NCI-H1417 (cell line): ENCODE measurements at regions not wholly inside any gene's neighbourhood (a gene's known extent, or its start where the extent isn't known, plus 50 kb on each side); places are given as distances from the start of the nearest gene placed in this dataset.

Source experiments
- DNase-seq, 3 experiments: peaks; one replicate each; lab custom pipeline; 2025; lab: John Stamatoyannopoulos, UW

DNA sequence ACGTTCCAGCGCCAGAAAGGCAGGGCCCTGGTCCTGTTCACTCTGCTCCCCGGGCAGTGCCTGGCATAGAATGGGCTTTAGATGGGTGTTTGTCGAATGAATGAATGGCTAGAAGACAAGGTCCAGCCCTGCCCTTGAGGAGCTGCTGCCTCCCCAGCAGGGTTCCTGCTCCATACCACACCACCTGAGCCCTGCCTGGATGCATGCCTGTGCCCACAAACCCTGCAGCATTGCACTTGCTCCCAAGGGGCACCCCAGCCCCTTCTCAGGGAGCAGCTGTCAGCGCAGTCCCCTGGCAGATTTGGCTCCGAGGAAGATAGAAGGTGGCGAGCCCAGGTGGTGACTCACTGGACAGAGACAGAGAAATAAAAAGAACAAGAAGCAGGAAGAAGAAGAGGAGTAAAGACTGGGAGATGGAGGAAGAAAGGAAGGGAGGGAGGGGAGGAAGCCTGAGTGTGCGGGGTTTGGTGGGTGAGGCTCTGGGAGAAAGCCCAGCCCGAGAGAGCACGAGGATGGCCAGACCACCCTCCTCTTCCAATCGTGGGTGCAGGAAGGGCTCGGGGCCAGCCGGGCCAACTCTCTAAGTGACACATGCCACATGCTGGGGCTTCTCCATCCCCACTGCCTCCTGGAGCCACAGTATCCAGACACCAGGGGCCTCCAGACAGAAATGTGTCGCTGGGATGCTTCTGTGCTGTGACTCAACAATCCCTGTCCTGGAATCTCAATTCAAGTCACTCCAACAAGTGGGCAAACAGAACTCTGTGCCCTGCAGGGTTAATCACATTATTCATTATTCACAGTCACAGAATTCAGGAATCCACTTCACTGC, 1474.3 kb downstream of the BRD1 start:
- no peak for DNase-seq

DNA sequence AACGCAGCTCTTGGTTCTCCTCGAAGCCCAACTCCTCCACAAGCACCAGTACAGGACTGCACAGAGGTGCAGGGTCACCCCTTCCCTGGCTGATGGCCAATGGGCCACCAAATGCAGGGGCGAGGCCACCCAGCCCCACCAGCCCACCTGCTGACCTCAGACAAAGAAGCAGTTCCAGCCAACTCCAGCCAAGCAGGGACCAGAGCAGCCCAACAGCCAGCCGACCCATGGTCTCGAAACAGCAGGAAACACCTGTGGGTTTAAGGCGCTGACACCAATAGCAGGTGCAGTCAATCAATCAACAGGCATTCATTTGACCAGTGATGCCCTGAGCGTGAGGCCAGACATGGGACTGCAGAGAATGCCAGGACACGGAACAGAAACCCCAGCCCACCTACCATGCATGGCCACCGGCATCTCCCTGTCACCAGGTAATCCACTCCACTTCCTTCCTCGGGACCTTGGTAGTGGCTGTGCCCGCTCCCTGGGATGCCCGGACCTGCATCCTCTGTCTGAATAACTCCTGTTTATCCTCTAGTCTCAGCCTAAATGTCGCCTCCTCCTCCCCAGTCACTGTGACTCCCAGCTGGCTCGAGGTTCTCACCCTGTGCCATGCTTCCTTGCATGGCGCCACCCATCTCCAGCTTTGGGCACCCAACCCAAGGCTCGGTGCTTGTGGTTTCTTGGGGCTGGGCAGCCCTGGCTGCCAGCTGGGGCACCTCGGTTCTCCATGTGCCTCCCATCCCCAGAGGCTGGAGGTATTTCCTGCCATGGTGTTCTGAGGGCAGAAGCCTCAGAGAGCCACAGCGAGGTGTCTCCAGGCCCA, 1475.4 kb downstream of the BRD1 start:
- no peak for DNase-seq

DNA sequence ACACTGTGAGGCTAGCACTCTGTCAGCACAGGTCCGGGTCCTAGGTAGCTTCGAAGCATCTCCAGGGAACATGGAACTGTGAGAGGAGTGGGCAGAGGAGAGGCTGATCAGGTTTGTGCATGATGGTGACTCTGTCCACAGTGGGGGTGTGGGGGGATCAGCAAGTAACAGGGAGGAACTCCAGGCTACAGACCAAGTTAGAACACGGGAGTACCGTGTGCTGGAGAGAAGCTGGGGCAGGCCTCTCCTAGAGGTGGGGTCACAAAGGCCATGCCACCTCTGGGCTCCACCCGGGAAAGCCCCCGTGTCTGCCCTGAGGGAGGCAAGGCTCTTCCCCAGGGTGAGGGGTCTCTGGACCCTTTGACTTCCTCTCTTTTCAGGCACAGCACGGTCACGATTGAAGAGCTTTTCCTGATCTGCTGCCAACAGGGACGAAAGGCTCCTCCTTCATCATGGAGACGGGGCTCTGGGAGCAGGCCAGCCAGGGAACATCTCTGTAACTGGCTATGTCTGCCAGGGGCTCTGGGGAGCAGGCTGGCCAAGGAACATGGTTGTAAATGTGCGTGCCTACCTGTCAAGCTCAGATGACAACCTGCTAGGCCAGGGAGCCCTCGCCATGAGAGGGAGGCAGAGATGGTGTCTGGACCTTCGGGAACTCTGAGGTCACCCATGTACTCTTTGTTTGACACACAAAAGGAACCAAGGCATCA, 1476.1 kb downstream of the BRD1 start:
- no peak for DNase-seq

DNA sequence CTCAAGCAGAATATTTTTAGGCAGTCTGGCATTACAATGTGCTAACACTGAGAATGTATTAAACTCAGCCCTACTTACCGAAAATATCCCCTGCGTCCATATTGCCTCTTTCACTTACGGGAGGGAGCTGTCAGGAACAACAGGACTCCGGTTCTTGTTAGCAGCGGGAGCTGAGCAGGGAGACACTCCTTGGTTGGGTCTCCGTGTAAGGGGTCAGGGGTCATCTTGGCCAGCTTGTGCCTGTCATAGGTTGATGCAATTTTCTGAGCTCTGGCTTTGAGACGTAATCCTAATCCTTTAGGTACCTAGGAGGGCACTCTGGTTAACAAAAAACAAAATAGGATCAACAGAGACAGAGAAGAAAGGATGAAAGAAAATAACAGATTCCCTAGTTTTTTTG, 1477.2 kb downstream of the BRD1 start:
- no peak for DNase-seq

GRCh38 chr22:48348855-48349254, 1478.8 kb downstream of the BRD1 start:
- DNase-seq = no peak

- no peak for DNase-seq
Measured at GRCh38 chr22:48347311-48347710, 1480.4 kb downstream of the BRD1 start.

GRCh38 chr22:48346911-48347310, 1480.8 kb downstream of the BRD1 start:
- no peak for DNase-seq

DNA sequence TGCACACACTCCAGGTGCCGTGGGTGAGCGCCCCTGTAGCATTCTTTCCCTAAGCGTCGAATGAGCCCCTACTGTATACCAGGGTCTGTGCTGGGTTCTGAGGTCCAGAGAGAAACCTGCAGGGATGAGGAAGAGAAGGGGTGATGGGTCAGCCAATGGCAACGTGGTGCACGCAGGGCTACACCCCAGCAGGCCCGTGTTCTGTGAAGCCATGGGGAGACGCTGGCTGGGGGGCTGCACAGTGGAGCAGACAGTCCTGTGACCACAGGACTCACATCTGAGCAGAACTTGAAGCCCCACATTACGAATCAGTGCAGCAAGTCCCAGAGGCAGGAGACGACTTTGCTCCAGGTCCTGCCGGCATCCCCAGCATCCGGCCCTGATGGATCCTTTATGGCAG, 1481.4 kb downstream of the BRD1 start:
- DNase-seq = no peak

- DNase-seq = no peak
Measured at GRCh38 chr22:48345631-48346030, 1482.0 kb downstream of the BRD1 start.

GRCh38 chr22:48343461-48343860, 1484.2 kb downstream of the BRD1 start:
- DNase-seq = no peak

GRCh38 chr22:48342732-48343131, 1484.9 kb downstream of the BRD1 start:
- no peak for DNase-seq

- no peak for DNase-seq
Measured at GRCh38 chr22:48342016-48342415, 1485.7 kb downstream of the BRD1 start.

DNA sequence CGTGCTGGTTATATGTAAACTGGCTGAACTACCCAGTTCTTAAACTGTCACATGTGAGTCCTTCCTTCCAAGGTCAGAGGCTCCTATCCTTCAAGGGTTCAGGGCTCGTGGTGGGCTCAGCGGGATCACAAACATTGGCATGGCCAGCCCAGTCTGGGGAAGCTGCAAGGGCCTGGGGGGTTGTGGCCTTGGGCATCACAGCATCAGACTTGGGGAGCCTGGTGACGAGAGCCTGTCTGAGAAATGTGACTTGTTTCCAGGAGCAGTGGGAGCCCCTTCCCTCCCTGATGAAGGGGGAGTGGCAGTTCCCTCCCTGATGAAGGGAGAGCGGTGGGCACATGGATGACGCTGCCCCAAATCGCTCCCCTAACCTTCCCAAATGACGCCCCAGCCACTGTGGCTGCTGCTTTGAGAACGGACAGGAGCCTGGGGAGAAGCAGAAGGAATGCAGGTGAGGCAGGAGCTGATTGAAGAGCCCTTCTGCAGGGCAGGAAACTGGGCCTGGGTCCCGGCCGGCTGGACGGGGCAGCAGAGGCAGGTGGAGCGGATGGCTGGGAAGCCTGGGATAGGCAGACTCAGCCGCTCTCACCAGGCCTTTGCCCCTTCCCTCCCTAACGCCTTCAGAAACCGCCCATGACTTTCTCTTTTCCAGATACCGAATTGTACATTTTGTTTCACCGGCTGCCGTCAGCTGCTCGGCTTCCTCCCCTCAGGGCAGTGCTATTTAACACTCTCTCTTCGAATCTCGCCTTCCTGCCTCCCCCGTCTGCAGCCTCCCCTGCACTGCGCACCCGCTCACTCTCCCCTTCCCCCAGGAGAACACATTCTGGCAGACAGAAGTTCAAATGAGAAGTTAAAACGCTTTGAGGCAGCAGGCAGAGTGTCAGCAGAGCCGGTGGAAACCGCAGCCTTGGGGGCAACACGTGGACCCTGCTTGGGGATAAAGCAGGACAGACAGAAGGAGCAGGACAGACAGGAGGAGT, 1486.7 kb downstream of the BRD1 start:
- DNase-seq = no peak

GRCh38 chr22:48340191-48340590, 1487.5 kb downstream of the BRD1 start:
- no peak for DNase-seq

DNA sequence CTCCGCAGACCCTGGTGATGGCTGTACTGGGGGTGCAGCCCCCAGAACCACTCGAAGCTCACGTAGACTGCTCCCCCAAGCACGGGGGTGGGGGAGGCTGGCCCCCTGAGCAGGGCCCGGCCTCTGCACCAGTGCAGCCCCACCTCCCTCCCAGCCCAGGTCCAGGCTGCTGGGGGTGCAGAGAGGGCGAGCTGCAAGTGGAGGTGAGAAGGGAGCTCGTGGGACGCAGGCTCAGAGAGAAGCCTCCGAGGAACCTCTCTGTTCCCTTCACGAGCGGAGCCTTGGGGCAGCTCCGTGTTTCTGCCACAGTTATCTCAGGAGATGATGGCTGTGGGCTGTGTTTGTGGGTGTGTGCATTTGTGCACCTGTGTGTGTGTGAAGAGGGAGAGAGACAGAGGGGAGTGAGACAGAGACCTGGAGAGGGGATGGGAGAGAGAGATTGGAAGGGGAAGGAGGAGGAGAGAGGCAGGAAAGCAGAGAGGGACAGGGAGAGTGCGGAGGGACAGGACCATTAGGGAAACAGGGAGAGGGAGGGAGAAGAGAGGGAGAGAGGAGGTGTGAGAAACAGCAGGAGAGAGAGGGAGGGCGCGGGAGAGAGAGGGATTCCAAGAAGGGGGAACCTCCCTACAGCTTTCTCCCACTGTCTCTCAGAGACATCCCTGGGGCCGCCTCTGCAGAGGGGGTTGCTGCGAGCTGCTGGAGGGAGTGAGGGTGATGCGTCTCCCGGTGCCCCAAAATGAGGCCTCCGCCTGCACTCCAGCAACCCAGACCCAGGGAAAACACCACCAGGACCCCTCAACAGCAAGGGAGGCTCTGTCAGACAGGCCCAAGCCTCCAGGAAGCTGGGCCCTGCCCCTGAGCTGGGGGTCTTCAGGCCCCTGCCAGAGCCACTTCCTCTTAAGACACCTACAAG, 1488.6 kb downstream of the BRD1 start:
- DNase-seq = no peak

DNA sequence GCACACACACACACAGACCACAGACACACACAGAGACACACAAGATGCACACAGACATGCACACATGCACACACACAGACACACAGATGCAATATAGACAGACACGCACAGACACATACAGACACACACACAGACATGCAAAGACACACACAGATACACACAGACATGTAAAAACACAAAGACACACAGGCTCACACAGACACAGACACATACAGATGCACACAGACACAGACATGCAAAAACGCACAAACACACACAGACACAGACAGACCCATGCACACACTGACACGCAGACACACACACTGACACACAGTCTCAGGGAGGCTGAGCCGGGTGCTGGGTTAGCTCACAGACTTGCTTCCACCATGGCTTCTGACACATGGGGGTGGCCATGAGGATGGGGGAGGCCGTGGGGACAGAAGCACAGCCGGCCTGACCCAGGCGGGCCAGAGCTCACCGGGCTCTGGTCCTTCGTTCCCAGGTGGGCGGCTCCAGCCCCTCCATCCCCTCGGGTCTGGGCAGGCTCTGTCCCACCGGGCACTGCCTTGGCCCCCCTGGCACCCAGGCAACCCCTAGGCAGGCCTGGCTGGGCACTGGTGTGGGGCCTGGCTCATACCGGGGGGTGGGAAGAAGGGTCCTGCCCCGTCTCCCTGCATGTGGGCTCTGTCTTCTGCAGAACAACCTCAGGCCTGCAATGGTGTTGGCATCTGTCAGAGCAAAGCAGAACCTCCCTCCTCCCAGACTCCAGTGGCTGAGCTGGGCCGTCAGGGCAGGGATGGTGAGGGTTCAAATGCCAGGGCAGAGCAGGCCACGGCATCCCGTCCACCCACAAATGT, 1489.5 kb downstream of the BRD1 start:
- no peak for DNase-seq

DNA sequence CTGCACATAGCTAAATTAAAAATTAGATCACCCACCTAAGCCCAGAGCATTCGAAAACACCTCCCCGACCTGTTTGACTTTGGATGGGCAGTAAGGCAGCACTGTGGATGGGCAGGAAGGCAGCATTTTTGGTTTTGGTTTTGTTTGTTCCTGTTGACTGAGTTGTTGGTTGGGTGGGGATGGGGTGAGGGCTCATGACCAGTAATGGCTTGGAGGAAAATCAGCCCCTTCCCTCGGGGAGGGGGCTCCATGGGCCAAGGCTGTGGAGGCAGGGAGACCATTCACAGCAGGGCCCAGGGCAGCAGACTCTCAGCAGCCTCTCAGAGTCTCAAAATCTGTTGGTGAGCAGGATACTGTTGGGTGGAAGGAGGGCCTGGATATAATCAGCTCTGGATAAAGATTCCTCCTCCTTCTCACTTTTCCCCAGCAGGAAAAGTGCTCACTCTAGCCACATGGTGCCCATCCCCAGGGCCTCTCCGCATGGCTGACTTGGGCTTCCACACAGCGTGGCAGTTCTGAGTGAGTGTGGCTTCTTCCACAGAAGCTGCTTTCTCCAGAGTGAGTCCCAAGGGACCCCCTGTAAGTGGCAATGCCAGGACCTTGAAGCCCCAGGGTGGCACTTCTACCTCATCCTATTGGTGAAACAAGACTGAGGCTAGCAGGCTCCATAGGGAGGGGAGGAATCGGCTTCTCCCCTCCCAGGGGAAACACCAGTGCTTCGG, 1491.2 kb downstream of the BRD1 start:
- DNase-seq = no peak

DNA sequence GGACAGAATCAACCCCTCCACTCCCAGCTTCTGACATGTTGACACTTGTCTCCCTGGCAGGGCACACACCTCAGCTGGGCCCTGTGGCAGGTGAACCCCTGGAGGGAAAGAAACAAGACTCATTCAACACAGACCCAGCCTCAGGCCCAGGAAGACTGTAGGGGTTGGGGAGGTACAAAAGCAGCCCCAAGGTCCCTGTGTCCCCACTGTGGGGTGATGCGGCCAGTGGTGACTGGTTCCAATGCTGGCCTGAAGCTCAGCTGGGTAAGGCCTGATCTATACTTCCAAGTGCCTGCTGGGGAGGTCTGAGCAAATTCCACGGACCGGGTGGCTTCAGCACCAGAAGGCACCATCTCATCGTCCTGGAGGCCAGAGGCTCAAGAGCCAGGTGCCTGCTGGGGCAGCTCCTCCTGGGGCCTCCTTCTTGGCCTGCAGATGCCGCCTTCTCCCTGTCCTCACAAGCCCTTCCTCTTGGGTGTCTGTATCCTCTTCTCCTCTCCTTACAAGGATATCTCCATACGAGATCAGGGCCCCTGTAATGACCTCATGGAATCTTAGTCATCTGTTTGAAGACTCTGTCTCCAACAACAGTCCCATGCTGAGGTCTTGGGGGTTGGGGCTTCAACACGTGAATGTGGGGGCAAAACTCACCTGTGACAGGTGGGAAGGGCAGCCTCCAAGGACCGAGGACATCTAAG, 1492.1 kb downstream of the BRD1 start:
- no peak for DNase-seq
